Neuronal stem cell (in vitro differentiated cells): ENCODE measurements at regions not wholly inside any gene's neighbourhood (a gene's known extent, or its start where the extent isn't known, plus 50 kb on each side); places are given as distances from the start of the nearest gene placed in this dataset.

ENCODE experiments used
- DNase-seq: peaks from one replicate; pipeline ENCODE4 v3.0.0-alpha.2; 2013; ENCODE audit warnings: low spot score
- H2AFZ ChIP-seq: one replicate; pipeline ENCODE4 v1.6.1; 2013; ENCODE audit warnings: mild to moderate bottlenecking, low read length, inconsistent platforms
- H2AK5ac ChIP-seq: 2 replicates; pipeline ENCODE4 v1.6.1; 2013; ENCODE audit warnings: low read depth, mild to moderate bottlenecking, inconsistent platforms, low read length, moderate library complexity, mixed read lengths
- H2BK120ac ChIP-seq: 2 replicates; pipeline ENCODE4 v1.6.1; 2013; ENCODE audit warnings: low read depth, mild to moderate bottlenecking, inconsistent platforms, low read length, moderate library complexity, mixed read lengths
- H2BK12ac ChIP-seq: one replicate; pipeline ENCODE4 v1.6.1; 2013; ENCODE audit warnings: low read length, inconsistent platforms
- H2BK15ac ChIP-seq: 2 replicates; pipeline ENCODE4 v1.6.1; 2013; ENCODE audit warnings: mild to moderate bottlenecking, low read length, inconsistent platforms, mixed read lengths
- H2BK5ac ChIP-seq: one replicate; pipeline ENCODE4 v1.6.1; 2013; ENCODE audit warnings: inconsistent platforms, mild to moderate bottlenecking, low read length, moderate library complexity
- H3K14ac ChIP-seq: one replicate; pipeline ENCODE4 v1.6.1; 2013; ENCODE audit warnings: low read length, inconsistent platforms
- H3K18ac ChIP-seq: 2 replicates; pipeline ENCODE4 v1.6.1; 2013; ENCODE audit warnings: low read length, inconsistent platforms
- H3K23ac ChIP-seq: 2 replicates; pipeline ENCODE4 v1.6.1; 2013; ENCODE audit warnings: low read depth, mild to moderate bottlenecking, mixed read lengths, low read length, inconsistent platforms; ENCODE audit not compliant: poor library complexity
- H3K27ac ChIP-seq: replicated peaks from 3 replicates; pipeline ENCODE4 v1.5.1; 2013; ENCODE audit warnings: low read length, inconsistent platforms
- H3K27me3 ChIP-seq, 3 experiments: 2 replicates each; pipeline ENCODE4 v1.6.1; 2013; ENCODE audit warnings: low read length in 3 of 3, mild to moderate bottlenecking in 2 of 3, inconsistent platforms in 1 of 3, low read depth in 1 of 3, mixed read lengths in 1 of 3, moderate library complexity in 1 of 3; ENCODE audit not compliant: control insufficient read depth in 3 of 3, insufficient read depth in 3 of 3
- H3K36me3 ChIP-seq, 2 donors: replicated peaks in 1 of 2; 2 replicates each; pipeline ENCODE4 v1.6.1; 2013; ENCODE audit warnings: low read length in 2 of 2; ENCODE audit not compliant: control insufficient read depth in 2 of 2, insufficient read depth in 2 of 2
- H3K4ac ChIP-seq: 2 replicates; pipeline ENCODE4 v1.6.1; 2013; ENCODE audit warnings: inconsistent platforms, mild to moderate bottlenecking, low read length, moderate library complexity
- H3K4me1 ChIP-seq, 2 donors: 1 replicate in 1 of 2; 2 replicates in 1 of 2; pipeline ENCODE4 v1.6.1; 2013; ENCODE audit warnings: low read length in 2 of 2, low read depth in 1 of 2; ENCODE audit not compliant: control insufficient read depth in 2 of 2, insufficient read depth in 1 of 2
- H3K4me2 ChIP-seq: one replicate; pipeline ENCODE4 v1.6.1; 2013; ENCODE audit warnings: mild to moderate bottlenecking, low read length, inconsistent platforms; ENCODE audit not compliant: insufficient read depth, poor library complexity, severe bottlenecking
- H3K4me3 ChIP-seq, 2 donors: 2 replicates each; pipeline ENCODE4 v1.5.1; 2013; ENCODE audit warnings: low read length in 2 of 2, mild to moderate bottlenecking in 2 of 2, inconsistent platforms in 1 of 2, moderate library complexity in 1 of 2
- H3K79me1 ChIP-seq: one replicate; pipeline ENCODE4 v1.6.1; 2013; ENCODE audit warnings: low read depth, mild to moderate bottlenecking, inconsistent platforms, low read length, moderate library complexity
- H3K9ac ChIP-seq: one replicate; pipeline ENCODE4 v1.6.1; 2013; ENCODE audit warnings: mild to moderate bottlenecking, low read depth, low read length, inconsistent platforms; ENCODE audit not compliant: poor library complexity
- H3K9me3 ChIP-seq, 2 donors: replicated peaks in 1 of 2; 2 replicates each; pipeline versions ENCODE3 to v1.6.1; 2013; ENCODE audit warnings: low read length in 2 of 2, mild to moderate bottlenecking in 2 of 2, inconsistent platforms in 1 of 2, low read depth in 1 of 2, mixed read lengths in 1 of 2, moderate library complexity in 1 of 2; ENCODE audit not compliant: control insufficient read depth in 2 of 2, insufficient read depth in 1 of 2
- H4K8ac ChIP-seq: one replicate; pipeline ENCODE4 v1.6.1; 2013; ENCODE audit warnings: low read depth, mild to moderate bottlenecking, inconsistent platforms, low read length, moderate library complexity
- H4K91ac ChIP-seq: one replicate; pipeline ENCODE4 v1.6.1; 2013; ENCODE audit warnings: low read length, low read depth, mild to moderate bottlenecking, inconsistent platforms; ENCODE audit not compliant: poor library complexity
- WGBS, 2 donors: extraction: QIAGEN DNeasy Blood & Tissue Kit; methylation state at CpG; one replicate each; pipeline ENCODE4 v1.1.7; 2013; ENCODE audit warnings: missing lambda C conversion rate in 2 of 2, mixed read lengths in 1 of 2; ENCODE audit not compliant: insufficient read length in 2 of 2, insufficient replicate concordance in 1 of 2; ENCODE audit errors: extremely low coverage in 2 of 2; 5-methylcytosine and 5-hydroxymethylcytosine counted together

DNA sequence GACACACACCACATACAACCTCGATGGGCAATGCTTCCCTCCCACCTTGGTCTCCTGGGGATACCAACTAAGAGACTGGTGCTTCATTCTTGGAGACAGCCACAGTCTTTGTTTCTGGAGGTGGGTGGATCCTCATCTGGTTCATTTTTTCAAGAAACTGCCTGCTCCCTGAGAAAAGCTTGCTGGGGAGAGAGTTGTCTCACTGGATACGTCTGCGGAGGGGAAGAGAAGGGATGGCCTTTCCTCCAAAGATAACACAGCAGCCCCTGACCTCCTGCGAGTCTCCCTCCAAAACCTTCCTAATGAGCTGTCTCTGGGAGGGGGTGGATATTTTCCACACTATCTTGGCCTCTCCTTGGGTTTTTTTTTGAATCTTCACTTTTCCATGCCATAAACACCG, 221.2 kb downstream of the SOX9 start:
- WGBS, 2 donors: no CpG with 5 or more reads among the region's 5 CpGs
- H3K18ac ChIP-seq: no peak overlapping the region

DNA sequence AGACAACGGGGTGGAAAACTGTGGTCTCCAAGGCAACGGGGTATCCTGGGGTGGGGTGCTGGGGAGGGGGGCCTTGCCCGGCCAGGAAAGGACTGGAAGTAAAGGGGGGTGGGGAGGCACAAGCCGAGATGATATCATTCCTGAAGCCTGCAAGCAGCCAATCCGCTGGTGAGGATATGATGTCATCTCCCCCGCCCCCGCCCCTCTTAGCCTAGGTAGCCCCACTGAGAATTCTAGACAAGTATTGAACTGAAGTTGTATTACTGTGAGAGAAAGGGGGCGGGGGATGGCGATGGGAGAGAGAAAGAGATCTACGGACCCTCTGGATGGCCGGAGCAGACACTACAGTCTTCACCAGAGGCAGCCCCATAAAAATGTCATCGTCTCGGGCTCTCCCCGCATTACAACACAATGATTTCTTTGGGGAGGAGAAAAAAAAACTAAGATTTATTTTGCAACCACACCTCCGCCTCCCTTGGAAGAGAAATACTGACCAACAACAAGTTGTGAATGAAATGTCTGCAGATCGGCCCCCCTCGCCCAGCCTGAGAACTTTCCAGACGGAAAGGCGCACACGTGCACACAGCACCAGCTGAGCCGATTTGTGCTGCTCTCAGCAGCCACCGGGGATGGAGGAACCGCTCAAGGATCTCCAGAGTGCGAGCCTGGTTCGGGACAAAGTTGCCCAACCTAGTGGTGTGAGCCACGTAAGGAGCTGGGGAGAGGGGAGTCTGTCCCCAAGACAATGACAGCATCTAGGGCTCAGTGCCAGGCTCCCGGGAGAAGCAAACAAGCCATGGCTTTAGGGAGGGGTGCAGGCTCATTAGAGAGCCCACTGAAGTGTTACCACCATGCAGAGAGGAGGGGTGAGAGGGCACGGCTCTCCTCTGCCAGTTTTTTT, 222.1 kb downstream of the SOX9 start:
- Histone ChIP-seq H4K91ac (no peak overlapping the region), H2AFZ (peak overlapping the region; percentile 66), H3K4me3 (no peak overlapping the region), H3K18ac (peak overlapping the region; percentile 4), H3K36me3 (no peaks in the 10 kb centered on the region), H3K9me3 (no peaks in the 10 kb centered on the region), H3K14ac (no peak overlapping the region), H2BK5ac (no peak overlapping the region), H3K27me3 (no peaks in the 10 kb centered on the region), H3K23ac (no peak overlapping the region), H2BK120ac (no peak overlapping the region), H3K4me2 (no peak overlapping the region), H3K79me1 (no peaks in the 10 kb centered on the region), H2BK15ac (peak overlapping the region; percentile 30), H2BK12ac (no peak overlapping the region), H2AK5ac (no peak overlapping the region), H3K4me1 (peaks cover 8 to 15% of the 10 kb centered on the region in 2 donors), H3K9ac (no peak overlapping the region), H4K8ac (no peak overlapping the region), H3K27ac (no peak overlapping the region), H3K4ac (no peak overlapping the region)
- no peak for DNase-seq
- WGBS, 2 donors: no CpG with 5 or more reads among the region's 28 CpGs

More for the DNA sequence above, 221.2 kb downstream of the SOX9 start:
- Histone ChIP-seq H3K4me1 (peaks cover 8 to 15% of the 10 kb centered on the region in 2 donors), H3K4ac (no peak overlapping the region), H2AK5ac (no peak overlapping the region), H2BK12ac (no peak overlapping the region), H3K36me3 (no peaks in the 10 kb centered on the region), H3K9ac (no peak overlapping the region), H2BK15ac (no peak overlapping the region), H4K91ac (no peak overlapping the region), H3K27ac (peak overlapping the region; percentile 42), H3K14ac (no peak overlapping the region), H3K27me3 (no peaks in the 10 kb centered on the region), H4K8ac (no peak overlapping the region), H3K4me3 (no peak overlapping the region), H3K4me2 (no peak overlapping the region), H2BK120ac (no peak overlapping the region), H2BK5ac (no peak overlapping the region), H3K9me3 (no peaks in the 10 kb centered on the region), H3K79me1 (no peaks in the 10 kb centered on the region), H2AFZ (peak overlapping the region; percentile 66), H3K23ac (no peak overlapping the region)
- DNase-seq: no peak

DNA sequence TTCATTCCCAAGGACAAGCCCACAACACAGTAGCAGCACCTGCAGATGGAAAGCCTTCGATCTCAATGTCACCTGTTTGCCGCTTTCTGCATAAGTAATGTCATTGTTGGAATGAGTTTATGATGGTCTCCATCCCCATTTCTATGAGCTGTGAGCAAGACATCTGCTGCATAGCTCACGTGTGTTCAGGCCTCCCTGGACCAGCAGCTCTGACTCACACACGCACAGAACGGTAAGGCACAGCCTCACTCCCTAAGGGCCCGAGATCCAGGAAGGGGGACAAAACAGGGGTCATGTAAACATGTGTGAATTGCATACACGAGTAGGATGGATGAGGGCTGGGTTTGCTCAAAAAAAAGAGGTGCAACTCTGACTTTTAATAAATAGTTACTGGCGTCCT, 223.1 kb downstream of the SOX9 start:
- WGBS, 2 donors: no CpG with 5 or more reads among the region's 8 CpGs
- no peaks in the 10 kb centered on the region for H3K79me1 ChIP-seq
- no peak overlapping the region for H2BK5ac ChIP-seq
- no peak overlapping the region for H2BK15ac ChIP-seq
- no peak overlapping the region for H3K18ac ChIP-seq
- H3K4me1 ChIP-seq: peaks cover 8 to 12% of the 10 kb centered on the region in 2 donors
- H2BK12ac ChIP-seq: no peak overlapping the region
- H3K36me3 ChIP-seq: no peaks in the 10 kb centered on the region
- no peak overlapping the region for H2BK120ac ChIP-seq
- DNase-seq: no peak
- H3K27me3 ChIP-seq: no peaks in the 10 kb centered on the region
- H3K27ac ChIP-seq: no peak overlapping the region
- H3K14ac ChIP-seq: no peak overlapping the region
- H3K4me3 ChIP-seq: no peak overlapping the region
- H3K23ac ChIP-seq: no peak overlapping the region
- no peak overlapping the region for H4K91ac ChIP-seq
- H2AK5ac ChIP-seq: no peak overlapping the region
- H3K4ac ChIP-seq: no peak overlapping the region
- H2AFZ ChIP-seq: no peak overlapping the region
- no peak overlapping the region for H4K8ac ChIP-seq
- no peak overlapping the region for H3K9ac ChIP-seq
- no peaks in the 10 kb centered on the region for H3K9me3 ChIP-seq
- no peak overlapping the region for H3K4me2 ChIP-seq

DNA sequence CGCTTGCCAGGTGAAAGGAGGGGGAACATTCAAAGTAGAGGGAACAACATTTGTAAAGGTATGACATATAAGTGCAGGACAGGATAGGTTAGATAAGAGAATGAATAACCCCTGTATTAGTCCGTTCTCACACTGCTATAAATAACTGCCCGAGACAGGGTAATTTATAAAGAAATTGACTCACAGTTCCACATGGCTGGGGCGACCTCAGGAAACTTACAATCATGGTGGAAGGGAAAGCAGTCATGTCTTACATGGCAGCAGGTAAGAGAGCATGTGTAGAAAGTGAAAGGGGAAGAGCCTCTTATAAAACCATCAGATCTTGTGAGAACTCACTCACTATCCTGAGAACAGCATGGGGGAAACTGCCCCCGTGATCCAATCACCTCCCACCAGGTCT, 223.8 kb downstream of the SOX9 start:
- Histone ChIP-seq H2AFZ (no peak overlapping the region), H2AK5ac (no peak overlapping the region), H2BK12ac (no peak overlapping the region), H2BK5ac (no peak overlapping the region), H4K8ac (no peak overlapping the region), H3K4me2 (no peak overlapping the region), H3K4me3 (no peak overlapping the region), H3K14ac (no peak overlapping the region), H3K27me3 (no peaks in the 10 kb centered on the region), H3K9ac (no peak overlapping the region), H3K4ac (no peak overlapping the region), H4K91ac (no peak overlapping the region), H3K27ac (no peak overlapping the region), H2BK15ac (no peak overlapping the region), H3K4me1 (peaks cover 8% of the 10 kb centered on the region in 2 donors), H3K23ac (no peak overlapping the region), H3K9me3 (no peaks in the 10 kb centered on the region), H3K79me1 (no peaks in the 10 kb centered on the region), H3K18ac (no peak overlapping the region), H3K36me3 (no peaks in the 10 kb centered on the region), H2BK120ac (no peak overlapping the region)
- WGBS, 2 donors: no CpG with 5 or more reads among the region's 5 CpGs
- DNase-seq: no peak
